ENCODE measurements at regions not wholly inside any gene's neighbourhood (a gene's known extent, or its start where the extent isn't known, plus 50 kb on each side); places are given as distances from the start of the nearest gene placed in this dataset.

GRCh38 chr3:27930052-27930602, 208.0 kb upstream of the EOMES start:
- TF ChIP-seq, protein P1, sequence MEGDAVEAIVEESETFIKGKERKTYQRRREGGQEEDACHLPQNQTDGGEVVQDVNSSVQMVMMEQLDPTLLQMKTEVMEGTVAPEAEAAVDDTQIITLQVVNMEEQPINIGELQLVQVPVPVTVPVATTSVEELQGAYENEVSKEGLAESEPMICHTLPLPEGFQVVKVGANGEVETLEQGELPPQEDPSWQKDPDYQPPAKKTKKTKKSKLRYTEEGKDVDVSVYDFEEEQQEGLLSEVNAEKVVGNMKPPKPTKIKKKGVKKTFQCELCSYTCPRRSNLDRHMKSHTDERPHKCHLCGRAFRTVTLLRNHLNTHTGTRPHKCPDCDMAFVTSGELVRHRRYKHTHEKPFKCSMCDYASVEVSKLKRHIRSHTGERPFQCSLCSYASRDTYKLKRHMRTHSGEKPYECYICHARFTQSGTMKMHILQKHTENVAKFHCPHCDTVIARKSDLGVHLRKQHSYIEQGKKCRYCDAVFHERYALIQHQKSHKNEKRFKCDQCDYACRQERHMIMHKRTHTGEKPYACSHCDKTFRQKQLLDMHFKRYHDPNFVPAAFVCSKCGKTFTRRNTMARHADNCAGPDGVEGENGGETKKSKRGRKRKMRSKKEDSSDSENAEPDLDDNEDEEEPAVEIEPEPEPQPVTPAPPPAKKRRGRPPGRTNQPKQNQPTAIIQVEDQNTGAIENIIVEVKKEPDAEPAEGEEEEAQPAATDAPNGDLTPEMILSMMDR (IDR thresholded peaks at IDR 0.05), result no peak
- no peak for TF ChIP-seq TCF7L2 (IDR thresholded peaks at IDR 0.05; ENCODE audit: low read depth, low read length)
- no peak for TF ChIP-seq SIN3A (IDR thresholded peaks at IDR 0.05; ENCODE audit: borderline replicate concordance, insufficient read depth, low read depth, low read length)
- TF ChIP-seq, protein P2, sequence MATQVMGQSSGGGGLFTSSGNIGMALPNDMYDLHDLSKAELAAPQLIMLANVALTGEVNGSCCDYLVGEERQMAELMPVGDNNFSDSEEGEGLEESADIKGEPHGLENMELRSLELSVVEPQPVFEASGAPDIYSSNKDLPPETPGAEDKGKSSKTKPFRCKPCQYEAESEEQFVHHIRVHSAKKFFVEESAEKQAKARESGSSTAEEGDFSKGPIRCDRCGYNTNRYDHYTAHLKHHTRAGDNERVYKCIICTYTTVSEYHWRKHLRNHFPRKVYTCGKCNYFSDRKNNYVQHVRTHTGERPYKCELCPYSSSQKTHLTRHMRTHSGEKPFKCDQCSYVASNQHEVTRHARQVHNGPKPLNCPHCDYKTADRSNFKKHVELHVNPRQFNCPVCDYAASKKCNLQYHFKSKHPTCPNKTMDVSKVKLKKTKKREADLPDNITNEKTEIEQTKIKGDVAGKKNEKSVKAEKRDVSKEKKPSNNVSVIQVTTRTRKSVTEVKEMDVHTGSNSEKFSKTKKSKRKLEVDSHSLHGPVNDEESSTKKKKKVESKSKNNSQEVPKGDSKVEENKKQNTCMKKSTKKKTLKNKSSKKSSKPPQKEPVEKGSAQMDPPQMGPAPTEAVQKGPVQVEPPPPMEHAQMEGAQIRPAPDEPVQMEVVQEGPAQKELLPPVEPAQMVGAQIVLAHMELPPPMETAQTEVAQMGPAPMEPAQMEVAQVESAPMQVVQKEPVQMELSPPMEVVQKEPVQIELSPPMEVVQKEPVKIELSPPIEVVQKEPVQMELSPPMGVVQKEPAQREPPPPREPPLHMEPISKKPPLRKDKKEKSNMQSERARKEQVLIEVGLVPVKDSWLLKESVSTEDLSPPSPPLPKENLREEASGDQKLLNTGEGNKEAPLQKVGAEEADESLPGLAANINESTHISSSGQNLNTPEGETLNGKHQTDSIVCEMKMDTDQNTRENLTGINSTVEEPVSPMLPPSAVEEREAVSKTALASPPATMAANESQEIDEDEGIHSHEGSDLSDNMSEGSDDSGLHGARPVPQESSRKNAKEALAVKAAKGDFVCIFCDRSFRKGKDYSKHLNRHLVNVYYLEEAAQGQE (IDR thresholded peaks at IDR 0.05; ENCODE audit: insufficient read depth in 1 of 2, low read depth in 2 of 2, low read length in 1 of 2), result no peak
- TF ChIP-seq POLR2AphosphoS5 (IDR thresholded peaks at IDR 0.05; ENCODE audit: low read depth, low read length), result no peak
- CTCF ChIA-PET, result no interaction called here
- BruUV-seq (replicated peaks), result no TSS peak

GRCh38 chr3:27935492-27935891, 213.4 kb upstream of the EOMES start:
- DNase-seq (ENCODE audit: low read depth, low spot score), result no peak

More at GRCh38 chr3:27930052-27930602, 208.0 kb upstream of the EOMES start:
- in situ Hi-C loops (cut with HindIII; ENCODE audit: low pct_unique_long_range_greater_than_20kb, low sequenced_read_pairs), result no loop called here
- H3K4me1 ChIP-seq (ENCODE audit: control insufficient read depth, insufficient read depth, low read length), result no peaks in the 10 kb centered on the region
- intact Hi-C loops (cut with micrococcal nuclease; ENCODE audit: unreplicated experiment), result no loop called here
- POLR2A ChIA-PET, result no interaction called here
- no peaks in the 10 kb centered on the region for H3K27me3 ChIP-seq (ENCODE audit: control insufficient read depth, insufficient read depth, low read length)
- no peaks in the 10 kb centered on the region for H3K9me3 ChIP-seq (ENCODE audit: control insufficient read depth, insufficient read depth, low read depth, low read length)
- ATAC-seq (no peak), DNase-seq (ENCODE audit: low read depth, low spot score) (no peak)
- H3K4me3 ChIP-seq (ENCODE audit: low read depth in 2 of 2, low read length in 2 of 2), result no peak overlapping the region
- H3K27ac ChIP-seq (ENCODE audit: low read length), result no peak overlapping the region
- no peaks in the 10 kb centered on the region for H3K36me3 ChIP-seq (ENCODE audit: control insufficient read depth, insufficient read depth, low read length)

More at GRCh38 chr3:27935492-27935891, 213.4 kb upstream of the EOMES start:
- Histone ChIP-seq H3K4me1 (ENCODE audit: control insufficient read depth, insufficient read depth, low read length) (no peaks in the 10 kb centered on the region), H3K4me3 (ENCODE audit: low read depth in 2 of 2, low read length in 2 of 2) (no peak overlapping the region), H3K27me3 (ENCODE audit: control insufficient read depth, insufficient read depth, low read length) (no peaks in the 10 kb centered on the region; the same call in 1 of the 2 replicates), H3K27ac (ENCODE audit: low read length) (no peak overlapping the region), H3K9me3 (ENCODE audit: control insufficient read depth, insufficient read depth, low read depth, low read length) (no peaks in the 10 kb centered on the region), H3K36me3 (ENCODE audit: control insufficient read depth, insufficient read depth, low read length) (no peaks in the 10 kb centered on the region)
- POLR2A ChIA-PET, result no interaction called here
- ATAC-seq, result no peak
- BruUV-seq (replicated peaks), result no TSS peak
- intact Hi-C loops (cut with micrococcal nuclease; ENCODE audit: unreplicated experiment), result no loop called here
- CTCF ChIA-PET, result no interaction called here
- in situ Hi-C loops (cut with HindIII; ENCODE audit: low pct_unique_long_range_greater_than_20kb, low sequenced_read_pairs), result no loop called here
- TF ChIP-seq, protein P2 (IDR thresholded peaks at IDR 0.05; ENCODE audit: insufficient read depth in 1 of 2, low read depth in 2 of 2, low read length in 1 of 2), result no peak
- TF ChIP-seq, protein P1 (IDR thresholded peaks at IDR 0.05), result no peak
- TF ChIP-seq TCF7L2 (IDR thresholded peaks at IDR 0.05; ENCODE audit: low read depth, low read length), result no peak
- TF ChIP-seq POLR2AphosphoS5 (IDR thresholded peaks at IDR 0.05; ENCODE audit: low read depth, low read length), result no peak
- no peak for TF ChIP-seq SIN3A (IDR thresholded peaks at IDR 0.05; ENCODE audit: borderline replicate concordance, insufficient read depth, low read depth, low read length)
